Upper lobe of left lung (tissue), 4 donors: ENCODE measurements at regions not wholly inside any gene's neighbourhood (a gene's known extent, or its start where the extent isn't known, plus 50 kb on each side); places are given as distances from the start of the nearest gene placed in this dataset.

Experiments used
- EP300 ChIP-seq, 4 donors: sonication (generic); formaldehyde crosslinking; IDR thresholded peaks; one replicate each; pipeline ENCODE4 v1.5.1; 2017; ENCODE audit warnings: antibody characterized with exemption in 4 of 4, control low read depth in 2 of 4
- POLR2A ChIP-seq, 4 donors: fragments of 450-650 bp; IDR thresholded peaks; one replicate each; pipeline ENCODE4 v1.5.1; 2016 to 2017; ENCODE audit warnings: antibody characterized with exemption in 4 of 4, mild to moderate bottlenecking in 2 of 4
- TF ChIP-seq, protein P1 (sequence below), 6 experiments: fragments of 450-650 bp in 4 of 6; fragments of 200-600 bp in 2 of 6; sonication (generic) in 2 of 6; IDR thresholded peaks; one replicate each; pipeline ENCODE4 v1.5.1; 2016 to 2019; ENCODE audit warnings: antibody characterized with exemption in 6 of 6

DNA sequence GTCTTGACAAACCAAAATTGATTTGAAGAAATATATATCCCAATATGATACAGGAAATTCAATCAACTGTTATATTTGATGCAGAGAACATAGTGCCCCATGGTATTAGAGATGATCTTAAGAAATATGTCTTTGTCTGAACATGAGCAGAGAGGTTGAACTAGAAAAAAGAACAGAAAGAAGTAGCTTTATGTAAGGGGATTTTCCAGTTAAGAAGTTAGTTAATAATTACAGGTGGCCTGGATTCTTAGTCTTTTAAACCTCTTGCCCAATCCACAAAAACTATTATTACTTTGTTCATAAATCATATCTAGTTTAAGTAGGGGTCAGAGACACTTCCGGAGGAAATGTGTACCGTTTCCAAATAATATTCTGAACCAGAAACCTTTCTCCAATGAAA, 1186.7 kb upstream of the EPHA6 start:
- TF ChIP-seq, protein P1, sequence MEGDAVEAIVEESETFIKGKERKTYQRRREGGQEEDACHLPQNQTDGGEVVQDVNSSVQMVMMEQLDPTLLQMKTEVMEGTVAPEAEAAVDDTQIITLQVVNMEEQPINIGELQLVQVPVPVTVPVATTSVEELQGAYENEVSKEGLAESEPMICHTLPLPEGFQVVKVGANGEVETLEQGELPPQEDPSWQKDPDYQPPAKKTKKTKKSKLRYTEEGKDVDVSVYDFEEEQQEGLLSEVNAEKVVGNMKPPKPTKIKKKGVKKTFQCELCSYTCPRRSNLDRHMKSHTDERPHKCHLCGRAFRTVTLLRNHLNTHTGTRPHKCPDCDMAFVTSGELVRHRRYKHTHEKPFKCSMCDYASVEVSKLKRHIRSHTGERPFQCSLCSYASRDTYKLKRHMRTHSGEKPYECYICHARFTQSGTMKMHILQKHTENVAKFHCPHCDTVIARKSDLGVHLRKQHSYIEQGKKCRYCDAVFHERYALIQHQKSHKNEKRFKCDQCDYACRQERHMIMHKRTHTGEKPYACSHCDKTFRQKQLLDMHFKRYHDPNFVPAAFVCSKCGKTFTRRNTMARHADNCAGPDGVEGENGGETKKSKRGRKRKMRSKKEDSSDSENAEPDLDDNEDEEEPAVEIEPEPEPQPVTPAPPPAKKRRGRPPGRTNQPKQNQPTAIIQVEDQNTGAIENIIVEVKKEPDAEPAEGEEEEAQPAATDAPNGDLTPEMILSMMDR (IDR thresholded peaks at IDR 0.05): no peak
- TF ChIP-seq POLR2A (IDR thresholded peaks at IDR 0.05) (no peak), EP300 (IDR thresholded peaks at IDR 0.05) (no peak)
